ENCODE measurements at regions not wholly inside any gene's neighbourhood (a gene's known extent, or its start where the extent isn't known, plus 50 kb on each side); places are given as distances from the start of the nearest gene placed in this dataset.

GRCh38 chrX:138845786-138846185, 134.3 kb upstream of the FGF13 start:
- TF ChIP-seq CTCF (IDR thresholded peaks at IDR 0.05; ENCODE audit: insufficient read depth, low read length) (no peak), GABPA (IDR thresholded peaks at IDR 0.05; ENCODE audit: low read depth) (no peak), SPI1 (IDR thresholded peaks at IDR 0.05; ENCODE audit: borderline replicate concordance, low read depth) (no peak), POLR2AphosphoS5 (IDR thresholded peaks at IDR 0.05; ENCODE audit: low read depth) (no peak), REST (IDR thresholded peaks at IDR 0.05; ENCODE audit: insufficient replicate concordance, low read depth) (no peak)

Data from HL-60 (cell line).